Loucy (cell line): ENCODE measurements at regions not wholly inside any gene's neighbourhood (a gene's known extent, or its start where the extent isn't known, plus 50 kb on each side); places are given as distances from the start of the nearest gene placed in this dataset.

Experiments
- H2AFZ ChIP-seq: fragments of 200-600 bp; sonication (generic); 2 replicates; pipeline ENCODE4 v1.6.0; 2016; ENCODE audit warnings: antibody characterized with exemption, mild to moderate bottlenecking, low read length, moderate library complexity
- H3F3A ChIP-seq: fragments of 200-600 bp; 2 replicates; pipeline ENCODE4 v1.6.0; 2016; ENCODE audit warnings: antibody characterized with exemption, low read depth, mild to moderate bottlenecking
- H3K27me3 ChIP-seq: fragments of 200-600 bp; sonication (generic); 2 replicates; pipeline ENCODE4 v1.6.1; 2014; ENCODE audit warnings: low read length, mild to moderate bottlenecking; ENCODE audit not compliant: insufficient read depth, poor library complexity, severe bottlenecking
- H3K36me3 ChIP-seq: fragments of 200-600 bp; sonication (generic); 2 replicates; pipeline ENCODE4 v1.6.1; 2016; ENCODE audit warnings: low read length; ENCODE audit not compliant: insufficient read depth
- H3K4me1 ChIP-seq: fragments of 200-600 bp; sonication (generic); 2 replicates; pipeline ENCODE4 v1.5.1; 2014; ENCODE audit warnings: low read length, mild to moderate bottlenecking; ENCODE audit not compliant: insufficient read depth, poor library complexity, severe bottlenecking
- H3K4me2 ChIP-seq: fragments of 200-600 bp; sonication (generic); 2 replicates; pipeline ENCODE4 v1.6.0; 2014; ENCODE audit warnings: antibody characterized with exemption, low read length, low read depth, mild to moderate bottlenecking; ENCODE audit not compliant: poor library complexity, severe bottlenecking
- H3K4me3 ChIP-seq: fragments of 200-600 bp; sonication (generic); 2 replicates; pipeline ENCODE4 v1.5.1; 2014; ENCODE audit warnings: low read length, mild to moderate bottlenecking, mixed read lengths; ENCODE audit not compliant: poor library complexity, severe bottlenecking
- H3K79me2 ChIP-seq: fragments of 200-600 bp; sonication (generic); 2 replicates; pipeline ENCODE4 v1.6.1; 2014; ENCODE audit warnings: low read length; ENCODE audit not compliant: insufficient read depth
- H3K9ac ChIP-seq: fragments of 200-600 bp; sonication (generic); 2 replicates; pipeline ENCODE4 v1.6.0; 2014; ENCODE audit warnings: mild to moderate bottlenecking, low read depth, low read length, moderate library complexity; ENCODE audit not compliant: poor library complexity, severe bottlenecking
- H3K9me2 ChIP-seq: fragments of 200-600 bp; sonication (generic); replicated peaks from 2 replicates; pipeline ENCODE4 v1.6.1; 2016; ENCODE audit warnings: low read depth, low read length, mixed read lengths
- H3K9me3 ChIP-seq: fragments of 200-600 bp; sonication (generic); 2 replicates; pipeline ENCODE4 v1.6.1; 2014; ENCODE audit warnings: mild to moderate bottlenecking, antibody characterized with exemption, low read length, low read depth; ENCODE audit not compliant: insufficient read depth
- H4K20me1 ChIP-seq: fragments of 200-600 bp; sonication (generic); 2 replicates; pipeline ENCODE4 v1.6.0; 2014; ENCODE audit warnings: antibody characterized with exemption, low read length, mild to moderate bottlenecking; ENCODE audit not compliant: insufficient read depth, poor library complexity, severe bottlenecking
- EZH2phosphoT487 ChIP-seq: fragments of 200-600 bp; IDR thresholded peaks from 2 replicates; pipeline ENCODE4 v1.6.1; 2018; ENCODE audit warnings: antibody characterized with exemption, mild to moderate bottlenecking, moderate library complexity, borderline replicate concordance
- TF ChIP-seq, protein P1 (sequence below): fragments of 200-600 bp; sonication (generic); conservative IDR thresholded peaks from 2 replicates; pipeline ENCODE4 v1.5.1; 2014; ENCODE audit warnings: mild to moderate bottlenecking, antibody characterized with exemption, low read length

DNA sequence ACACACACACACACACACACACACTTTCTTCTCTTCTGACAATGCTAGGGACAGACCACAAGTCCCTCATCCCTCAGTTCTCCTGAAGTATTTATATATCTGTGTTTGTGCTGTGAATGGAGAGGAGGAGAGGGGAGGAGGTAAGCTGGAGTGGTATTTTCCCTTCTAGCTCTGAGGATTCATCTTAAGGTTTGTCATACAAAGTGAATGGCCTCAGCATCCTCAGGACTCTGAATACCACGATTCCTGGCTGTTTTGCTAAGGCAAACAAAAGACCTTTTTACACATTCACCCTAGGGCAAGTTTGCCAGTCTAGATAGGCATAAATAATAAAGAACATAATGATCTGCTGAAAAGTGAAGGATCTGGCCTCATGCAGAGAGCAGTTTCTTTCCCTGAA lies 65.7 kb upstream of the CHMP2B start:
- Histone ChIP-seq H3K79me2 (no peaks in the 10 kb centered on the region), H3K27me3 (no peaks in the 10 kb centered on the region), H3K9me2 (no peaks in the 10 kb centered on the region), H4K20me1 (no peaks in the 10 kb centered on the region), H3K4me1 (no peaks in the 10 kb centered on the region), H3K9me3 (no peaks in the 10 kb centered on the region), H3K36me3 (no peaks in the 10 kb centered on the region), H3F3A (no peaks in the 10 kb centered on the region), H3K9ac (no peak overlapping the region), H2AFZ (no peak overlapping the region), H3K4me3 (no peak overlapping the region), H3K4me2 (no peak overlapping the region)
- TF ChIP-seq, protein P1, sequence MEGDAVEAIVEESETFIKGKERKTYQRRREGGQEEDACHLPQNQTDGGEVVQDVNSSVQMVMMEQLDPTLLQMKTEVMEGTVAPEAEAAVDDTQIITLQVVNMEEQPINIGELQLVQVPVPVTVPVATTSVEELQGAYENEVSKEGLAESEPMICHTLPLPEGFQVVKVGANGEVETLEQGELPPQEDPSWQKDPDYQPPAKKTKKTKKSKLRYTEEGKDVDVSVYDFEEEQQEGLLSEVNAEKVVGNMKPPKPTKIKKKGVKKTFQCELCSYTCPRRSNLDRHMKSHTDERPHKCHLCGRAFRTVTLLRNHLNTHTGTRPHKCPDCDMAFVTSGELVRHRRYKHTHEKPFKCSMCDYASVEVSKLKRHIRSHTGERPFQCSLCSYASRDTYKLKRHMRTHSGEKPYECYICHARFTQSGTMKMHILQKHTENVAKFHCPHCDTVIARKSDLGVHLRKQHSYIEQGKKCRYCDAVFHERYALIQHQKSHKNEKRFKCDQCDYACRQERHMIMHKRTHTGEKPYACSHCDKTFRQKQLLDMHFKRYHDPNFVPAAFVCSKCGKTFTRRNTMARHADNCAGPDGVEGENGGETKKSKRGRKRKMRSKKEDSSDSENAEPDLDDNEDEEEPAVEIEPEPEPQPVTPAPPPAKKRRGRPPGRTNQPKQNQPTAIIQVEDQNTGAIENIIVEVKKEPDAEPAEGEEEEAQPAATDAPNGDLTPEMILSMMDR = no peak
- TF ChIP-seq EZH2phosphoT487 = no peak

DNA sequence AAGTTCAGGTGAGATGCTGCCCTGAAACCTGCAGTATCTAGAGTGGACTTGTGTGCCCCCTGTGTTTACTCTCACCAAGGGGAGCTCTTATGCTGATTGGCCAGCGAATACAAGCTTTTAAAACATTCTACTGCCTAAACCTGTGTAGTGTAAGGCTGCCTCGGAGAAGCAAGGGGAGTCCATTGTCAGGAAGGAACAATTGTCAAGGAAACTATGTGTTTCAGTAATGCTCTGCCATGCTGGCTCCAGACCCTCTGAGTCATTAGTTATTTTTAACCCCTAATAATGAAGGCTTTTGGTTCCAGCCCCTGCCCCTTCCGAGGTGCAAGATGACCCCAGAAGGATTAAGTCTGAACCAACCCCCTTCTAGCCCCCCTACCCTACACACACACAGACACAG lies 66.1 kb upstream of the CHMP2B start:
- no peak overlapping the region for H2AFZ ChIP-seq
- H3K27me3 ChIP-seq = no peaks in the 10 kb centered on the region
- no peak overlapping the region for H3K4me3 ChIP-seq
- no peaks in the 10 kb centered on the region for H3F3A ChIP-seq
- H3K9me3 ChIP-seq = no peaks in the 10 kb centered on the region
- H3K9ac ChIP-seq = no peak overlapping the region
- no peaks in the 10 kb centered on the region for H3K9me2 ChIP-seq
- TF ChIP-seq, protein P1 = no peak
- TF ChIP-seq EZH2phosphoT487 = no peak
- no peak overlapping the region for H3K4me2 ChIP-seq
- H3K79me2 ChIP-seq = no peaks in the 10 kb centered on the region
- H3K4me1 ChIP-seq = no peaks in the 10 kb centered on the region
- no peaks in the 10 kb centered on the region for H3K36me3 ChIP-seq
- H4K20me1 ChIP-seq = no peaks in the 10 kb centered on the region

DNA sequence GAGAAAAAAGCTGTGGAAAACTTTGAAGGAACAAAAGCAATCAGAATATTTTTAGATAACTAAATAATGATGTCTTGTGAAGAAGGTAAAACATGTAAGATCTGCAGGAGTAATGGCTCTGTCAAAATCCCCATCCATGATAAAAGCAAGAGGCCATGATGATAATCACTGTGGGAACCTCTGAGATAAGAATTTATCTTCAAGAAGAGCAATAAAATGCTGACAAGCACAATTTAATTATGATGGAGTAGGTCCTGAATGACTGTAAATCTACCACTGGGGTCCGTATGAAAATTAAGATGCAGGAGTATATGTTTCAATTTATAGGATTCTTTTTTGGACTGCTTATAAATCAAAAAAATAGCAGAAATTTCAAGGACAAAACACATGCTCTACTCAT lies 68.3 kb upstream of the CHMP2B start:
- Histone ChIP-seq H3K79me2 (no peaks in the 10 kb centered on the region), H3K4me3 (no peak overlapping the region), H3K27me3 (no peaks in the 10 kb centered on the region), H3K9me3 (no peaks in the 10 kb centered on the region), H2AFZ (no peak overlapping the region), H3K36me3 (no peaks in the 10 kb centered on the region), H3K4me1 (no peaks in the 10 kb centered on the region), H4K20me1 (no peaks in the 10 kb centered on the region), H3F3A (no peaks in the 10 kb centered on the region), H3K9ac (no peak overlapping the region), H3K4me2 (no peak overlapping the region), H3K9me2 (no peaks in the 10 kb centered on the region)
- no peak for TF ChIP-seq EZH2phosphoT487
- TF ChIP-seq, protein P1 = no peak
